GM12891 (cell line): ENCODE measurements at regions not wholly inside any gene's neighbourhood (a gene's known extent, or its start where the extent isn't known, plus 50 kb on each side); places are given as distances from the start of the nearest gene placed in this dataset.

Experiments
- POLR2A ChIP-seq: IDR thresholded peaks from 2 replicates; pipeline ENCODE4 v1.6.1; 2011; ENCODE audit warnings: low read depth, low read length, control low read depth
- POLR2AphosphoS5 ChIP-seq: IDR thresholded peaks from 2 replicates; pipeline ENCODE4 v1.6.1; 2011; ENCODE audit warnings: low read depth, low read length, control low read depth
- TAF1 ChIP-seq: IDR thresholded peaks from 2 replicates; pipeline ENCODE4 v1.6.1; 2011; ENCODE audit warnings: low read depth, low read length, control low read depth

DNA sequence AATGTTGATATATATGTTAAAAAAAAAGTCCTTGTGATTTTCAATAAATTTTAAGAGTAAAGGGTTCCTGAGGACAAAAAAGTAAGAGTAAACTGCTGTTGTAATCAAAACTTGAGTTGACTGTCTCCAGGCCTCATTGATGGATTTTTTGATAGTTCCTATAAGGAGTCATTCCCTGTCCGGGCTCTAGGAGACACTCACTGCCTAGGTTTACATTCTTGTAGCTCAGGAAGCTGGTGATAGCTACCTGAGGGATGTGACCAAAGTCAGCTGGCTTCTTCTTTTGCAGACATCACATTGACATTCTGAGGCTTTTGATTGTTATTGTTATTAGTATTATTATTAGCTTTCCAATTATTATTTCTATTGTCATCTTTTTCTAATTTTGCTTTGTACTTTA is 116.5 kb upstream of the FBXL7 start:
- no peak for TF ChIP-seq POLR2A
- TF ChIP-seq POLR2AphosphoS5 = no peak
- TF ChIP-seq TAF1 = no peak
